Activated CD8-positive, alpha-beta memory T cell treated with anti-CD3 and anti-CD28 coated beads for 36 hours (primary cell): ENCODE measurements at regions not wholly inside any gene's neighbourhood (a gene's known extent, or its start where the extent isn't known, plus 50 kb on each side); places are given as distances from the start of the nearest gene placed in this dataset.

Experiments used
- CTCF ChIA-PET: fragments of 350-600 bp; sonication (Branson Sonifier 250); formaldehyde crosslinking; loops from one replicate; lab custom pipeline; 2021; ENCODE audit warnings: antibody characterized with exemption; lab: Charles Lee
- POLR2A ChIA-PET: fragments of 350-600 bp; sonication (Branson Sonifier 250); formaldehyde crosslinking; loops from one replicate; lab custom pipeline; 2021; ENCODE audit warnings: antibody characterized with exemption; lab: Charles Lee

DNA sequence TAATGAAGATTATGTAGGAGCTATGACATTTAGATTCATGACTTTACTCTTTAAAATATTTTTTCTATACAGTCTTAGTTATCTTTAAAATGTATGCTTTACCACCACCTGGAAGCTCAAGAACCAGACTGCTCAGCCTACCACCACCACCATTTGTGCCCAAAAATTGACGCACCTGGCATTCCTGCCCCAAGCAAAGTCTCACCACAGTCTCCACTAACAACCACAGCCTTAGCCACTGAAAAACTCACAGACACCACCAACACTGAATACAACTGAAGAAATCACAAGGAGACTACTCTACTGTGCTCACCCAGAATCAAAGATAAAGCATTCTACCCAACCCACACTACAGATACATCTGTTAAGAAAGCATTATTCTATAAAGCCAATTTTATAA, 201.9 kb upstream of the PDE10A start:
- POLR2A ChIA-PET: no interaction called here
- CTCF ChIA-PET: no interaction called here

GRCh38 chr6:165864218-165864617, 201.2 kb upstream of the PDE10A start:
- POLR2A ChIA-PET: no interaction called here
- CTCF ChIA-PET: no interaction called here

GRCh38 chr6:165863801-165864200, 200.8 kb upstream of the PDE10A start:
- POLR2A ChIA-PET: no interaction called here
- CTCF ChIA-PET: no interaction called here

- POLR2A ChIA-PET: interaction anchor here (0.7 kb wide), 1 partner anchor 25 kb away, joined by 5 read pairs; no protein-coding TSS in a partner anchor
- CTCF ChIA-PET: no interaction called here
Observed at GRCh38 chr6:165862813-165863212, 199.8 kb upstream of the PDE10A start.

DNA sequence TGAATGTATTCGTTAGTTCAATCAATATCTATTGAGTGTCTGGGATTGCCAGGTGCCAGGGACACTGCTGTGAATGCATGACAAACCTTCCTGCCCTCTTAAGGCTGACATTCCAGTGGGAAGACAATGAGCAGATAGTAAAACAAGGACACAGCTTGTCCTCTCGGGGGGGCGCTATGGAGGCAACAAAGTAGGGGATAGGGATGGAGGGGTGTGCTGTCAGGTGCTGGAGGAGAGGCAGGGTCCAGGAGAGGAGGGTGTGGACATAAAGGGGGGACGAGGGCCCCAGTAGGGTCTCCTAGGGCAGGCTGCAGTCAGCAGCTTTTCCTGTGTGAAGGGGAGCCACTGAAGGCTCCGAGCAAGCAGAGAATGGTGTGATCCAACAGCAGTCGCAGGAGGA, 198.2 kb upstream of the PDE10A start:
- ChIA-PET CTCF (interaction anchor here (1.2 kb wide), 1 partner anchor 36 kb away, joined by 3 read pairs; no protein-coding TSS in a partner anchor), POLR2A (no interaction called here)

DNA sequence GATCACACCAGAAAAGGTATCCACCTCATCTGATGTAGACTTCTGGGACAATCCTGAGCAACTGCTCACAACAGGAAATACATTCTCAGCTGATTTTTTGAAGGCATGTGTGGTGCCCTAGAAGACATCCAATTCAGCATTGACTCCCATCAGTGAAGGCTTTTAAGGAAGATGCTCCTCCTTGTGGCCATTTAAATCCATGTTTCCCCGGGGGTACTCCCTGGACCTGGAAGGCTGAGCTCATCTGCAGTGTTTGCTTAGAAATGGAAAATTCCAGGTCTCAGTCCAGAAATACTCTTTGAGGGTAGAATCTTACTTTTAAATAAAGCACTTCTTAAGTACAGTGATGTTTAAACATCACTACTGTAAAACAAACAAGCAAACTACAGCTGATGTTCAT, 195.5 kb upstream of the PDE10A start:
- POLR2A ChIA-PET: no interaction called here
- CTCF ChIA-PET: no interaction called here

GRCh38 chr6:165855856-165856255, 192.8 kb upstream of the PDE10A start:
- POLR2A ChIA-PET: no interaction called here
- CTCF ChIA-PET: no interaction called here

GRCh38 chr6:165854863-165855593, 192.0 kb upstream of the PDE10A start:
- POLR2A ChIA-PET: no interaction called here
- CTCF ChIA-PET: no interaction called here

GRCh38 chr6:165854061-165854862, 191.2 kb upstream of the PDE10A start:
- ChIA-PET POLR2A (no interaction called here), CTCF (no interaction called here)

DNA sequence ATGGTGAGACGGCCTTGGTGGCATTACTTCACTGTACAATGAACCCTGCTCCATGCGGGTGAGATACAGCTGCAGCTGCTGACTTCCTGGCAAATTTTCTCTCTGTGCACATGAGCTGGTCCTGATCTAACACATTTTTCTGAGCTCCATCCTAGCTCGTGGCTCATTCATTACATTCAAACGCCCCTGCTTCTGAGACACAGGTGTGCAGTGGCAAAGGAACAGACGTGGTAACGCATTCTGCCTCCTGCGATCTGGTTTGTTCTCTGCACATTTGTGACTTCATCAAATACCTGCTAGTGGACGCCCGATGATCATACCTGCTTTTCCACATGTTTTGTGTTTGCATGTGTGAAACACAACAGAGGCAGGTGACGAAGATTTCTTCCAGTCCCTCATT, 189.6 kb upstream of the PDE10A start:
- ChIA-PET CTCF (no interaction called here), POLR2A (no interaction called here)

DNA sequence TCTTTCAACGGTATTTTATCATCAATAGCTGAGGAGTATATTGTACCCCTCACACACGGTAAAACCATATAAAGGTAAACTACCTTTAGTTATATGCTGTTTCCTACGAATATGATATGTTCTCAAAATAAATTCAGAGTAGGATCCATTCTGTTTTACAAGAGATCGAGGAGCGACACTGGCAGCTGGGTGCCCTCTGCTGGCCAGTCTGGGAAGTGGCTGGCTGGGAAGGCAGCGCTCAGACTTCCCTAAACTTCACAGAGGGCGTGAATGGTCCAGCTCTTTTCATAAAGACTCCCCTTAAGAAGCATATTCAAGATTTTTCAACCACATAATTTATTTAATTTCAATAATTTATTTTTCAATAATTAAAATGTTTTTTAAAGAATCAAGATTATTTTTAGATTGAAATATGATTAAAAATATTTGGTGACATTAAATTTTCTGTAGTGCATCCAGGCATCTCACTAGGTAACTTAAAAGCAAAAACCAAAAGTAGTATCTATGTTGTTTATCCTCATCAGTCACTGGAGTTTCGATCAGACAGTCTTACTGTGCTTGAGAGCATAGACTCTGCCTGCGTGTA, 187.5 kb upstream of the PDE10A start:
- ChIA-PET POLR2A (no interaction called here), CTCF (interaction anchor here (0.9 to 1.9 kb wide), 2 partner anchors 35 to 256 kb away, joined by 3 to 4 read pairs; no protein-coding TSS in a partner anchor)

DNA sequence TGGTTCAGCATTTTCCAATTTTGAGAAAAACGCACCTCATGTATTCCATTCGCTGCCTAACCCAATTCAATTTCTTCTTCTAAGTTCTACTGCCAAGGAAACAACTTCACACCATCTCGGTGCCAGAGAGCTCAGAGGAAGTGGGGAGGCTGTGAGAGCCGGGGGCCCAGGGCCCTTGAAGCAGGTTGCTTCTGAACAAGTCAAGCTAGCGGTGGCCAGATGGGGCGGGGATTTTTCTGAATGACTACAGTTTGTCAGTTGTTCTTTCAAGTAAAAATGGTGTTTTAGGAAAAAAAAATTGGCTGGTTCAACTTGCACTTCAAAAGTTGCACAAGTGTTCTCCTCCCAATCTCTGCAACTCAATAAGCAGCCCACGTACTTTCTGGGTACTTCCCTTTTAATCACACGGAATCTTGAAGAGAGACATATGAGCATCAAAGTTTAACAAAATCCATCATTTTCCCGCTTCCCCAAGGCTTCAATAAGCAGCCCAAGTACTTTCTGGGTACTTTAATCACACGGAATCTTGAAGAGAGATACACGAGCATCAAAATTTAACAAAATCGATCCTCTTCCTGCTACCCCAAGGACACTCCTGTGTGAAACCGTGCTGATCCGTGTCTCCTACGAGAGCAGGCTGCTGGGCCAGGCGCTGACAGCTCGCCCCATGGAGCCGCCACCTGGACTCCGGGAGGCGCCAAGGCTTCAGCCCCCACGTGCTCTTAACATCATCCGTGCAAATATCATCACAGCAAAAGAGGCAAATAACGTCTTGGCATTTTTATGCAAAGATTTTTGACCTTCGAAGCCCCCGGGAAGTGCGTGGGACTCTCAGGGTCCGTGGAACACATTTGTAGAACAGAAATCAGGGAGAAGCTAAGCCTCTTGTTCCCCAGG, 186.7 kb upstream of the PDE10A start:
- ChIA-PET CTCF (interaction anchor here (0.9 to 1.9 kb wide), 2 partner anchors 36 to 256 kb away, joined by 3 to 4 read pairs; no protein-coding TSS in a partner anchor), POLR2A (no interaction called here)

DNA sequence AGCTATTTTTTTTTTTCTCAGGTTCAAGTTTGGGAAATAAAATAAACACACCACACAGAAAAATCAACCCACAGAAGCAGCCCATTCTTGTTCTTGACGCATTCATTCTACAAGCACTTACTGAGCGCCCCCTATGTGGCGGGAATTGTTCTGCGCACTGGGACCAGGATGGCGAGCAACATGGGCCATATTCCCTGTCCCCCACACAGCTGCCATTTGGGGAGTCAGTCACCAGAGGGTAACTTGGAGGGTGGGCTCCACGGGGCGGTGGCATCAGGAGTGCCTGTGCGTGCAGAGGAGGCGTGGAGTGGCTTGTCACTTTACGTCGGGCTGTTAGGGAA, 185.0 kb upstream of the PDE10A start:
- CTCF ChIA-PET: no interaction called here
- POLR2A ChIA-PET: no interaction called here

DNA sequence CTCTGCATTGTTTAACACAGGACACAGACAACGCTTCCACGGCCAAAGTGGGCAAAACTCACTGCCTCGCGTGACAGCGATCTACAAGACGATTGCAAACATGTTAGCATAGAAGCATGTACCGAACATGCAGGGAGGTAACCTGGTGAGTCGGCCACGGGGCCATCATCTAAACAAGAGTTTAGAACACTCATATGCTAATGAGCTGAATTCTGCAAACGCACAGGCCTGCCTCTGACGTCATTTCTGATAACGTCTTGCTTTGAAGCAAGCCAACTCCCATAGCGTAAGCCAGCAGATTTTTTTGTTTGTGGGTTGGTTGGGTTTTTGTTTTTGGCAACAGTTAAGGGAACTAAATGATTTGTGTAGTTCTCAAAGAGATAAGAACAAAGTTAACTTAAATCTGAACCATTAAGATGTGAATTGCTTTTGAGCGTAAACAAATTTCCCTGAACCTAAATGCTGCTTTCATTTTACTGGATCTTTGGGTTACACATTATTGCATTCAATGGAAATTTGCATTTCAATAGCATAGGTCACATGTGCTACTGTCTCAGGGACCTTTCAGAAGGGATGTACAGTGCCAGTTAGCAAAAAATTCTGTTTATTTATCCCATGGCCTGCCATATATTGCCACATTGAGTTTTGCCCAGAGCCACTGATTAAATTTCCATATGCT, 184.5 kb upstream of the PDE10A start:
- CTCF ChIA-PET: interaction anchor here (0.6 kb wide), 1 partner anchor 1371 kb away, joined by 3 read pairs; no protein-coding TSS in a partner anchor
- POLR2A ChIA-PET: no interaction called here

DNA sequence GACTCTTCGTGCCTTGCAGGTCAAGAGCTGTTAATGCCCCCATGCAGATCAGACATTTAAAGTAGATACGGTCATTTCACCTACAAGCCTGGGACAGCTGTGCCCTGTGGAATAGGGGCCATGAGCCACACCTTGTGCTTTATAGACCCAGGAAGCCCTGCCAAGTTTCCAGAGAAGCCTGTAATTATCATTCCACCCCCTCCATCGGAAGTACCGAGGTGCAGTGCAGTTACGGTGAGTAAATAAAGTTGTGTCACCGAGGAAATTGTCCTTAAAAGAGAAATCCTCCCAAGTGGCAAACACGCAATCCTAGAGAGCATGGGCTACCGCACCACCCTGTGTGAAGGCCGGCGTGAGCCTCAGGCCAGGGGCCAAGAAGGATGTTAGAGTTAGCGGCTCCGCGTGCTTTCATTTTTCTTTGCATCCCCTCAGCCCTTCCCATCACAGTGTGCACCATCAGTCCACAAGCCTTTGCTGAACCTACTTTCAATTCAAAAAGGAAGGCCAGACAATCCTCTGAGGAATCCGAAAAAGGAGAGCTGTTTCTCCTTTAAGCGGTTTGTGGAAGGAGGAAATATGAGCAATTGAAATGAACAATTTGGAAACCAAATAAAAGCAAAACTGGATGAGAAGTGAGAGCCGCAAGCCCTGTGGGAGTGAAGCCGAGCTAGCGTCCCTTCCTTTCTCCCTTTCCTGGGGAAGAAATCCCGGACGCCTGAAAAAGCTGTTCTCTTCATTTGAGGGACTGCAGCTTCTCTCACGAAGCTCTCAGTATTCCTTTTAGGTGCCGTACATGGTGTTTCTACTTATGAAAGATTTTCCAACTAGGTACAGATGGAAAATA, 183.3 kb upstream of the PDE10A start:
- ChIA-PET CTCF (no interaction called here), POLR2A (no interaction called here)

GRCh38 chr6:165845493-165845892, 182.5 kb upstream of the PDE10A start:
- CTCF ChIA-PET: no interaction called here
- POLR2A ChIA-PET: no interaction called here

DNA sequence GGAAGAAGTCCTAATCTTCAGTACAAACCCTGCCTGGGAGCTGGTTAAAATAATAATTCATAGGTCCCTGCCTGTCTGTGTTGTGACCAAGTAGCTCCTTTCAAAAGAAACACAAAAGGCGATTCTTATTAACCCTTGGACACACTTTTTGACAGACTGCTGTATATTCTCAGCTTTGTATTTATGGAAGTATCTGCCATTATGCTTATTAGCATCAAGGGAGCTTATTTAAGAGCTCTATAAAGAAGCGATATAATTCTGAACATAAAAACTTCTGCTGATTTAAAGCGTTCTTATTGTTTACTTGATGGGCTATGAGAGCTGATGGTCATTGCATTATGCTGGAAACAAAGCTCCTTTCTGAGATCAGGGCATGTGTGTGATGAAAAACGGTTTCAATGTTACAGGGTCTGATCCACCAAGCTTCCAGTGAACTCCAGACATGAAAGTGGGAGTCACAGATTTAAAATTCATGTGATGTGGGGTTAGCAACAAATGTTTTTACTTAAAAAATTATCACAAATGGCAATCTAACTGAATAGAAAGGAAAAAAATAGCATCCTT, 181.8 kb upstream of the PDE10A start:
- ChIA-PET CTCF (no interaction called here), POLR2A (no interaction called here)

GRCh38 chr6:165844232-165844631, 181.2 kb upstream of the PDE10A start:
- ChIA-PET CTCF (no interaction called here), POLR2A (no interaction called here)
